Cardiac fibroblast (primary cell): ENCODE measurements at regions not wholly inside any gene's neighbourhood (a gene's known extent, or its start where the extent isn't known, plus 50 kb on each side); places are given as distances from the start of the nearest gene placed in this dataset.
"Not testable (repeated sequence)": the region's sequence is repeated elsewhere in the genome, so short reads cannot be mapped to it uniquely, and the experiment has no call there.

Source experiments
- DNase-seq, 2 donors: peaks; one replicate each; pipeline versions ENCODE4 v3.0.0 to v3.0.0-alpha.2; 2010; ENCODE audit warnings: low read depth in 2 of 2
- H3K4me3 ChIP-seq, 2 donors: replicated peaks in 1 of 2; 1 replicate in 1 of 2; 2 replicates in 1 of 2; pipeline ENCODE4 v1.5.1; 2011; ENCODE audit warnings: low read depth in 2 of 2, low read length in 2 of 2, mild to moderate bottlenecking in 2 of 2, moderate library complexity in 1 of 2
- CTCF ChIP-seq: IDR thresholded peaks from one replicate; pipeline ENCODE4 v1.5.1; 2011; ENCODE audit warnings: low read depth, mild to moderate bottlenecking, low read length, inconsistent platforms

GRCh38 chr2:145383961-145384360, 864.0 kb upstream of the ZEB2 start:
- no peak overlapping the region for H3K4me3 ChIP-seq
- no peak for TF ChIP-seq CTCF
- peak in 1 of 2 donors; percentile 6 for DNase-seq

- peak; percentile 54 to 67 for DNase-seq
- H3K4me3 ChIP-seq: no peak overlapping the region
- no peak for TF ChIP-seq CTCF
Observed at GRCh38 chr2:145380436-145381017, 860.6 kb upstream of the ZEB2 start.

GRCh38 chr2:145379934-145380333, 860.0 kb upstream of the ZEB2 start:
- TF ChIP-seq CTCF: no peak
- DNase-seq: no peak
- H3K4me3 ChIP-seq: no peak overlapping the region

GRCh38 chr2:145374165-145374564, 854.2 kb upstream of the ZEB2 start:
- DNase-seq: no peak
- TF ChIP-seq CTCF: no peak
- no peak overlapping the region for H3K4me3 ChIP-seq

GRCh38 chr2:145367334-145367733, 847.4 kb upstream of the ZEB2 start:
- not testable (repeated sequence) for DNase-seq, H3K4me3 ChIP-seq

- no peak overlapping the region for H3K4me3 ChIP-seq
- no peak for TF ChIP-seq CTCF
- DNase-seq: no peak
Observed at GRCh38 chr2:145366341-145366740, 846.4 kb upstream of the ZEB2 start.

- DNase-seq: no peak
- no peak for TF ChIP-seq CTCF
- H3K4me3 ChIP-seq: no peak overlapping the region
Observed at GRCh38 chr2:145360129-145360790, 840.3 kb upstream of the ZEB2 start.
